GM23248 (cell line): ENCODE measurements at regions not wholly inside any gene's neighbourhood (a gene's known extent, or its start where the extent isn't known, plus 50 kb on each side); places are given as distances from the start of the nearest gene placed in this dataset. TPM values are rescaled to one million over a fixed set of nuclear protein-coding genes. Genes with fewer than 3 reads are reported as not detected.
"Not testable (repeated sequence)": the region's sequence is repeated elsewhere in the genome, so short reads cannot be mapped to it uniquely, and the experiment has no call there.

Source experiments
- DNase-seq: peaks from one replicate; pipeline ENCODE4 v3.0.0-alpha.2; 2015
- H2AFZ ChIP-seq: fragments of 200-600 bp; sonication (generic); 2 replicates; pipeline ENCODE4 v1.6.1; 2016; ENCODE audit warnings: antibody characterized with exemption
- H3F3A ChIP-seq: fragments of 200-600 bp; sonication (generic); 2 replicates; pipeline ENCODE4 v1.6.1; 2016; ENCODE audit warnings: mild to moderate bottlenecking, antibody characterized with exemption, mixed run types; ENCODE audit not compliant: insufficient read depth
- H3K27ac ChIP-seq: fragments of 200-600 bp; sonication (generic); 2 replicates; pipeline ENCODE4 v1.5.1; 2016; ENCODE audit warnings: mild to moderate bottlenecking
- H3K27me3 ChIP-seq: fragments of 200-600 bp; sonication (generic); replicated peaks from 2 replicates; pipeline ENCODE4 v1.6.1; 2016; ENCODE audit warnings: mild to moderate bottlenecking; ENCODE audit not compliant: insufficient read depth
- H3K36me3 ChIP-seq: fragments of 200-600 bp; sonication (generic); 2 replicates; pipeline ENCODE4 v1.6.1; 2016; ENCODE audit warnings: low read depth, mild to moderate bottlenecking
- H3K4me1 ChIP-seq: fragments of 200-600 bp; sonication (generic); 2 replicates; pipeline ENCODE4 v1.6.1; 2016; ENCODE audit warnings: mild to moderate bottlenecking; ENCODE audit not compliant: insufficient read depth
- H3K4me2 ChIP-seq: fragments of 200-600 bp; sonication (generic); one replicate; pipeline ENCODE4 v1.6.1; 2016; ENCODE audit warnings: mild to moderate bottlenecking; ENCODE audit not compliant: unreplicated experiment
- H3K4me3 ChIP-seq: fragments of 200-600 bp; sonication (generic); 2 replicates; pipeline ENCODE4 v1.5.1; 2016; ENCODE audit warnings: mild to moderate bottlenecking
- H3K79me2 ChIP-seq: fragments of 200-600 bp; sonication (generic); 2 replicates; pipeline ENCODE4 v1.6.1; 2016; ENCODE audit warnings: mild to moderate bottlenecking; ENCODE audit not compliant: insufficient read depth
- H3K9ac ChIP-seq: fragments of 200-600 bp; sonication (generic); 2 replicates; pipeline ENCODE4 v1.6.1; 2016; ENCODE audit warnings: mild to moderate bottlenecking
- H3K9me2 ChIP-seq: fragments of 200-600 bp; sonication (generic); 2 replicates; pipeline ENCODE4 v1.6.1; 2016; ENCODE audit warnings: mixed run types, mild to moderate bottlenecking, moderate library complexity; ENCODE audit not compliant: insufficient read depth
- H3K9me3 ChIP-seq: fragments of 200-600 bp; sonication (generic); one replicate; pipeline ENCODE4 v1.6.1; 2017; ENCODE audit warnings: low read depth
- H4K20me1 ChIP-seq: fragments of 200-600 bp; sonication (generic); 2 replicates; pipeline ENCODE4 v1.6.0; 2016; ENCODE audit not compliant: insufficient read depth
- EZH2 ChIP-seq: fragments of 200-600 bp; sonication (generic); IDR thresholded peaks from 2 replicates; pipeline ENCODE4 v1.6.1; 2018; ENCODE audit warnings: antibody characterized with exemption, mild to moderate bottlenecking; ENCODE audit not compliant: insufficient read depth, poor library complexity, severe bottlenecking
- EZH2phosphoT487 ChIP-seq: fragments of 200-600 bp; sonication (generic); IDR thresholded peaks from 2 replicates; pipeline ENCODE4 v1.6.1; 2018; ENCODE audit warnings: antibody characterized with exemption, moderate library complexity, mild to moderate bottlenecking, low read depth; ENCODE audit not compliant: insufficient read depth
- WGBS, 2 experiments: methylation state at CpG; one replicate each; pipeline ENCODE4 v1.1.6; 2015 to 2017; ENCODE audit warnings: low lambda C conversion rate in 2 of 2, low coverage in 1 of 2; ENCODE audit errors: missing lambda C conversion rate in 2 of 2; 5-methylcytosine and 5-hydroxymethylcytosine counted together
- in situ Hi-C: fragments of 300-500 bp; cut with MboI; formaldehyde crosslinking; loops from 2 replicates; pipeline ENCODE4 v1.15.0; 2020
- small RNA-seq: library from RNA; depleted of rRNA; stranded (forward); fragments of <200 nt; gene quantifications from one replicate; pipeline ENCODE3, GENCODE V24; 2014; ENCODE audit warnings: low read depth, low replicate concordance

GRCh38 chr3:32049916-32050315 lies 56.5 kb upstream of the GPD1L start:
- in situ Hi-C loops: no loop called here
- H3K4me3 ChIP-seq: no peak overlapping the region
- WGBS, 2 experiments: 31 to 36% methylated on average over 1 of the region's 1 CpG

GRCh38 chr3:32052230-32052629 lies 54.2 kb upstream of the GPD1L start:
- WGBS, 2 experiments: 10 to 12% methylated on average over 2 of the region's 2 CpGs
- H2AFZ ChIP-seq, DNase-seq, H3K9me2 ChIP-seq, H3K9ac ChIP-seq, in situ Hi-C loops, H3F3A ChIP-seq, H3K9me3 ChIP-seq, H3K4me2 ChIP-seq, H3K27me3 ChIP-seq, H3K4me3 ChIP-seq, H3K36me3 ChIP-seq, H3K27ac ChIP-seq, H3K4me1 ChIP-seq, H3K79me2 ChIP-seq, H4K20me1 ChIP-seq: not testable (repeated sequence)

More at GRCh38 chr3:32049916-32050315, 56.5 kb upstream of the GPD1L start:
- Histone ChIP-seq H3K9me2 (no peaks in the 10 kb centered on the region), H3K27ac (no peak overlapping the region), H3K9me3 (no peaks in the 10 kb centered on the region), H3F3A (no peaks in the 10 kb centered on the region), H3K4me2 (no peak overlapping the region), H3K9ac (no peak overlapping the region), H4K20me1 (no peaks in the 10 kb centered on the region), H3K27me3 (peaks cover 4% of the 10 kb centered on the region), H3K79me2 (no peaks in the 10 kb centered on the region), H3K4me1 (0 out of 2 replicates have a peak, but pooled peaks cover 5% of the 10 kb centered on the region), H3K36me3 (no peaks in the 10 kb centered on the region), H2AFZ (no peak overlapping the region)
- TF ChIP-seq EZH2phosphoT487: no peak
- no peak for TF ChIP-seq EZH2
- no peak for DNase-seq

- H3K4me2 ChIP-seq, H3K27me3 ChIP-seq, H3K9me3 ChIP-seq, H3K9ac ChIP-seq, H3K36me3 ChIP-seq, H3K79me2 ChIP-seq, H3F3A ChIP-seq, H3K9me2 ChIP-seq, H3K4me1 ChIP-seq, H3K4me3 ChIP-seq, H2AFZ ChIP-seq, DNase-seq, H3K27ac ChIP-seq, in situ Hi-C loops, H4K20me1 ChIP-seq: not testable (repeated sequence)
- 63 to 65% methylated on average over 5 of the region's 5 CpGs for WGBS, 2 experiments
Measured at GRCh38 chr3:32052851-32053250, 53.6 kb upstream of the GPD1L start.

GRCh38 chr3:32056559-32057290 lies 49.7 kb upstream of the GPD1L start:
- Histone ChIP-seq H3K9me3 (no peaks in the 10 kb centered on the region), H4K20me1 (no peaks in the 10 kb centered on the region), H3K27me3 (peaks cover 4% of the 10 kb centered on the region; the same call in 1 of the 2 replicates), H3K79me2 (no peaks in the 10 kb centered on the region), H3K36me3 (no peaks in the 10 kb centered on the region), H2AFZ (no peak overlapping the region), H3F3A (no peaks in the 10 kb centered on the region), H3K27ac (no peak overlapping the region), H3K9me2 (no peaks in the 10 kb centered on the region), H3K4me2 (no peak overlapping the region), H3K9ac (no peak overlapping the region), H3K4me3 (no peak overlapping the region), H3K4me1 (no peaks in the 10 kb centered on the region)
- no peak for DNase-seq
- in situ Hi-C loops: no loop called here
- WGBS, 2 experiments: 51 to 52% methylated on average over 5 of the region's 5 CpGs
- TF ChIP-seq EZH2 (no peak), EZH2phosphoT487 (no peak)

Small RNA genes lying in the stretch of these regions (small RNA-seq; reads per million reads assigned to genes)
- gene RF00019: not detected
